DND-41 (cell line): ENCODE measurements at regions not wholly inside any gene's neighbourhood (a gene's known extent, or its start where the extent isn't known, plus 50 kb on each side); places are given as distances from the start of the nearest gene placed in this dataset.

ENCODE experiments used
- ATAC-seq: fragments of 200-7000 bp; cut with Tn5 transposase; 3 replicates; pipeline ENCODE4 v1.9.1; 2021; ENCODE audit warnings: low read depth; ENCODE audit not compliant: insufficient read depth
- DNase-seq: peaks from one replicate; pipeline ENCODE4 v3.0.0-alpha.2; 2020
- H2AFZ ChIP-seq: 2 replicates; pipeline ENCODE4 v1.6.0; 2012; ENCODE audit warnings: low read depth, low read length
- H3K27ac ChIP-seq: 2 replicates; pipeline ENCODE4 v1.5.1; 2012; ENCODE audit warnings: low read length, inconsistent platforms
- H3K27me3 ChIP-seq: fragments of 200-600 bp; sonication (generic); 2 replicates; pipeline ENCODE4 v1.6.0; 2012; ENCODE audit warnings: low read length, mild to moderate bottlenecking, inconsistent platforms; ENCODE audit not compliant: insufficient read depth, poor library complexity
- H3K36me3 ChIP-seq: 2 replicates; pipeline ENCODE4 v1.5.1; 2012; ENCODE audit warnings: low read length, inconsistent platforms; ENCODE audit not compliant: insufficient read depth
- H3K4me1 ChIP-seq: 2 replicates; pipeline ENCODE4 v1.5.1; 2012; ENCODE audit warnings: mild to moderate bottlenecking, low read length; ENCODE audit not compliant: insufficient read depth
- H3K4me2 ChIP-seq: 2 replicates; pipeline ENCODE4 v1.6.0; 2012; ENCODE audit warnings: mild to moderate bottlenecking, moderate library complexity, low read length, inconsistent platforms; ENCODE audit not compliant: insufficient read depth
- H3K4me3 ChIP-seq, 2 experiments: fragments of 200-600 bp in 1 of 2; shearing (Covaris generic) in 1 of 2; 2 replicates each; pipeline ENCODE4 v1.5.1; 2012 to 2016; ENCODE audit warnings: inconsistent platforms in 2 of 2, low read length in 2 of 2, mild to moderate bottlenecking in 2 of 2, low read depth in 1 of 2, moderate library complexity in 1 of 2
- H3K79me2 ChIP-seq: 2 replicates; pipeline ENCODE4 v1.6.0; 2012; ENCODE audit warnings: low read length, inconsistent platforms; ENCODE audit not compliant: insufficient read depth
- H3K9ac ChIP-seq: 2 replicates; pipeline ENCODE4 v1.6.0; 2012; ENCODE audit warnings: low read depth, mild to moderate bottlenecking, inconsistent platforms, low read length, moderate library complexity
- H3K9me3 ChIP-seq: 2 replicates; pipeline ENCODE4 v1.5.1; 2012; ENCODE audit warnings: low read length, moderate library complexity, mild to moderate bottlenecking, inconsistent platforms; ENCODE audit not compliant: insufficient read depth, severe bottlenecking
- H4K20me1 ChIP-seq: 2 replicates; pipeline ENCODE4 v1.6.0; 2012; ENCODE audit warnings: low read length; ENCODE audit not compliant: insufficient read depth
- CTCF ChIP-seq: IDR thresholded peaks from 2 replicates; pipeline ENCODE4 v1.5.1; 2012; ENCODE audit warnings: borderline replicate concordance, low read length, moderate library complexity, mild to moderate bottlenecking; ENCODE audit not compliant: poor library complexity, severe bottlenecking; ENCODE audit errors: extremely low read depth
- EZH2 ChIP-seq: IDR thresholded peaks from 3 replicates; pipeline ENCODE4 v1.6.1; 2012; ENCODE audit warnings: borderline replicate concordance, low read depth, mild to moderate bottlenecking, moderate library complexity, low read length, inconsistent platforms; ENCODE audit not compliant: severe bottlenecking

GRCh38 chr4:84024405-84024804 is 474.7 kb downstream of the NKX6-1 start:
- DNase-seq (no peak), ATAC-seq (no peak)
- no peak overlapping the region for H3K27ac ChIP-seq
- no peak overlapping the region for H3K9ac ChIP-seq
- no peaks in the 10 kb centered on the region for H4K20me1 ChIP-seq
- no peaks in the 10 kb centered on the region for H3K79me2 ChIP-seq
- H3K27me3 ChIP-seq, result no peaks in the 10 kb centered on the region
- H3K4me1 ChIP-seq, result no peaks in the 10 kb centered on the region
- no peaks in the 10 kb centered on the region for H3K36me3 ChIP-seq
- no peak overlapping the region for H3K4me3 ChIP-seq
- no peak overlapping the region for H2AFZ ChIP-seq
- TF ChIP-seq CTCF (no peak), EZH2 (no peak)
- no peaks in the 10 kb centered on the region for H3K9me3 ChIP-seq
- no peak overlapping the region for H3K4me2 ChIP-seq

GRCh38 chr4:84022564-84022963 is 476.5 kb downstream of the NKX6-1 start:
- no peaks in the 10 kb centered on the region for H3K36me3 ChIP-seq
- H3K4me2 ChIP-seq, result no peak overlapping the region
- no peaks in the 10 kb centered on the region for H3K9me3 ChIP-seq
- H3K4me3 ChIP-seq, result no peak overlapping the region
- no peaks in the 10 kb centered on the region for H3K4me1 ChIP-seq
- H3K9ac ChIP-seq, result no peak overlapping the region
- no peaks in the 10 kb centered on the region for H3K27me3 ChIP-seq
- H2AFZ ChIP-seq, result no peak overlapping the region
- no peaks in the 10 kb centered on the region for H4K20me1 ChIP-seq
- TF ChIP-seq EZH2, result no peak
- no peak for TF ChIP-seq CTCF
- no peak overlapping the region for H3K27ac ChIP-seq
- no peak for ATAC-seq
- no peak for DNase-seq
- no peaks in the 10 kb centered on the region for H3K79me2 ChIP-seq

- Histone ChIP-seq H3K4me3 (no peak overlapping the region), H2AFZ (no peak overlapping the region), H3K9ac (no peak overlapping the region), H3K79me2 (no peaks in the 10 kb centered on the region), H3K36me3 (no peaks in the 10 kb centered on the region), H3K27ac (no peak overlapping the region), H3K4me1 (no peaks in the 10 kb centered on the region), H3K27me3 (no peaks in the 10 kb centered on the region), H3K4me2 (no peak overlapping the region), H3K9me3 (no peaks in the 10 kb centered on the region), H4K20me1 (no peaks in the 10 kb centered on the region)
- DNase-seq (no peak), ATAC-seq (no peak)
- TF ChIP-seq EZH2 (no peak), CTCF (no peak)
Observed at GRCh38 chr4:84019626-84020025, 479.5 kb downstream of the NKX6-1 start.

GRCh38 chr4:84003046-84003445 is 467.1 kb downstream of the GPAT3 start:
- Histone ChIP-seq H3K27ac (no peak overlapping the region), H3K79me2 (no peaks in the 10 kb centered on the region), H3K36me3 (no peaks in the 10 kb centered on the region), H2AFZ (no peak overlapping the region), H3K4me2 (no peak overlapping the region), H3K27me3 (no peaks in the 10 kb centered on the region), H4K20me1 (no peaks in the 10 kb centered on the region), H3K9me3 (no peaks in the 10 kb centered on the region), H3K9ac (no peak overlapping the region), H3K4me3 (no peak overlapping the region), H3K4me1 (no peaks in the 10 kb centered on the region)
- ATAC-seq, result no peak
- TF ChIP-seq EZH2 (no peak), CTCF (no peak)
- DNase-seq, result no peak
